ENCODE measurements at regions not wholly inside any gene's neighbourhood (a gene's known extent, or its start where the extent isn't known, plus 50 kb on each side); places are given as distances from the start of the nearest gene placed in this dataset.
"Not testable (repeated sequence)": the region's sequence is repeated elsewhere in the genome, so short reads cannot be mapped to it uniquely, and the experiment has no call there.

DNA sequence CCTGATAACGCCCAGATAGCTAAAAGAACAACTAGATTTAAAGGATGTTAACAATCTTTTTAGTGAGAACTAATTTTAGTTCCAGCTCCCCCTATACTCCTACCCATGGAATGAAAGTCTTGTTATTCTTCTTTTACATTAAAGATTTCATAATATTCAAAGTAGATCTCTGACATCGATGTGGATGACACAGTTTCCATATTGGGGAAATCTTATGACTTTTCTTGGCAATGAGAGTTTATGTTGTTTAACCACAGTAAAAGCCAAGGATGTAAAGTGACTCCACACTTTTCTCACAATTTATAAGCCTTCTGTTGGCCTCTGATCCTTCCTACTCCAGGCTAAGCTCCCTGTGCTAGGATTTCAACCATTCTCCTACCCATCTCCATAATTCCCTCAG lies 332.6 kb upstream of the KCNMB2 start:
- TF ChIP-seq, protein P1, sequence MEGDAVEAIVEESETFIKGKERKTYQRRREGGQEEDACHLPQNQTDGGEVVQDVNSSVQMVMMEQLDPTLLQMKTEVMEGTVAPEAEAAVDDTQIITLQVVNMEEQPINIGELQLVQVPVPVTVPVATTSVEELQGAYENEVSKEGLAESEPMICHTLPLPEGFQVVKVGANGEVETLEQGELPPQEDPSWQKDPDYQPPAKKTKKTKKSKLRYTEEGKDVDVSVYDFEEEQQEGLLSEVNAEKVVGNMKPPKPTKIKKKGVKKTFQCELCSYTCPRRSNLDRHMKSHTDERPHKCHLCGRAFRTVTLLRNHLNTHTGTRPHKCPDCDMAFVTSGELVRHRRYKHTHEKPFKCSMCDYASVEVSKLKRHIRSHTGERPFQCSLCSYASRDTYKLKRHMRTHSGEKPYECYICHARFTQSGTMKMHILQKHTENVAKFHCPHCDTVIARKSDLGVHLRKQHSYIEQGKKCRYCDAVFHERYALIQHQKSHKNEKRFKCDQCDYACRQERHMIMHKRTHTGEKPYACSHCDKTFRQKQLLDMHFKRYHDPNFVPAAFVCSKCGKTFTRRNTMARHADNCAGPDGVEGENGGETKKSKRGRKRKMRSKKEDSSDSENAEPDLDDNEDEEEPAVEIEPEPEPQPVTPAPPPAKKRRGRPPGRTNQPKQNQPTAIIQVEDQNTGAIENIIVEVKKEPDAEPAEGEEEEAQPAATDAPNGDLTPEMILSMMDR (IDR thresholded peaks at IDR 0.05; ENCODE audit: low read depth, low read length): no peak
- no peak overlapping the region for H3K4me3 ChIP-seq (ENCODE audit: low read depth, low read length)

GRCh38 chr3:178205740-178206139 lies 330.5 kb upstream of the KCNMB2 start:
- H3K4me3 ChIP-seq (ENCODE audit: low read depth, low read length): no peak overlapping the region
- TF ChIP-seq, protein P1 (IDR thresholded peaks at IDR 0.05; ENCODE audit: low read depth, low read length): no peak

GRCh38 chr3:178206521-178206920 lies 329.7 kb upstream of the KCNMB2 start:
- TF ChIP-seq, protein P1 (IDR thresholded peaks at IDR 0.05; ENCODE audit: low read depth, low read length): no peak
- no peak overlapping the region for H3K4me3 ChIP-seq (ENCODE audit: low read depth, low read length)

DNA sequence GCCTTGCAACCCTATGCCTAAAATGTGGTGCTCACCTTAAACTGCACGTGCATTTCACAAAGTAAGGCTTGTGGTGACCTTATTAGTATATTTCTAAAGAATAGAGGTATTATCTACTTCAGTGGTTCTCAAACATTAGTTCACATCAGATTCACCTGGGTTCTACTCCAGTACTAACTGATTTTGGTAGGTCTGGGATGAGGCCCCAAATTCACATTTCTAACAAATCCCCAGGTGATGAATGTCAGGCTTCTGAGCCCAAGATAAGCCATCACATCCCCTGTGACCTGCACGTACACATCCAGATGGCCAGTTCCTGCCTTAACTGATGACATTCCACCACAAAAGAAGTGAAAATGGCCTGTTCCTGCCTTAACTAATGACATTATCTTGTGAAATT lies 329.1 kb upstream of the KCNMB2 start:
- not testable (repeated sequence) for H3K4me3 ChIP-seq (ENCODE audit: low read depth, low read length)

DNA sequence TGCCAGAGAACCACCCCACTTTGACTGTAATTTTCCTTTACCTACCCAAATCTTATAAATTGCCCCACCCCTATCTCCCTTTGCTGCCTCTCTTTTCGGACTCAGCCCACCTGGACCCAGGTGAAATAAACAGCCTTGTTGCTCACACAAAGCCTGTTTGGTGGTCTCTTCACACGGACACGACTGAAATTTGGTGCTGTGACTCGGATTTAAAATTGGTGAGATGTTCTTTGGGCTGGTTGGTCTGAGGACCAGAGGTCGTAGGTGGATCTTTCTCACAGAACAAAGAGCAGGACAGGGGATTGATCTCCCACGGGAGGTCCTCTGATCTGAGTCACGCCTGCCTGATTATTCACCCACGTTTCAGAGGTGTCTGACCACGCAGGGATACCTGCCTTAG lies 328.6 kb upstream of the KCNMB2 start:
- not testable (repeated sequence) for H3K4me3 ChIP-seq (ENCODE audit: low read depth, low read length)

DNA sequence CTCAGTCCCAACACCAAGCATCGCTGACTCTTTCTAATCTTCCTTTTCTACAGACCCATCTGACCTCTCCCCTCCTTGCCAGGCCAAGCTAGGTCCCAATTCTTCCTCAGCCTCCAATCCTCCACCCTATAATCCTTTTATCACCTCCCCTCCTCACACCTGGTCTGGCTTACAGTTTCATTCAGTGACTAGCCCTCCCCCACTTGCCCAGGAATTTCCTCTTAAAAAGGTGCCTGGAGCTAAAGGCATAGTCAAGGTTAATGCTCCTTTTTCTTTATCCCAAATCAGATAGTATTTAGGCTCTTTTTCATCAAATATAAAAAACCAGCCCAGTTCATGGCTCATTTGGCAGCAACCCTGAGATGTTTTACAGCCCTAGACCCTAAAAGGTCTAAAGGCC lies 327.1 kb upstream of the KCNMB2 start:
- H3K4me3 ChIP-seq (ENCODE audit: low read depth, low read length): not testable (repeated sequence)

DNA sequence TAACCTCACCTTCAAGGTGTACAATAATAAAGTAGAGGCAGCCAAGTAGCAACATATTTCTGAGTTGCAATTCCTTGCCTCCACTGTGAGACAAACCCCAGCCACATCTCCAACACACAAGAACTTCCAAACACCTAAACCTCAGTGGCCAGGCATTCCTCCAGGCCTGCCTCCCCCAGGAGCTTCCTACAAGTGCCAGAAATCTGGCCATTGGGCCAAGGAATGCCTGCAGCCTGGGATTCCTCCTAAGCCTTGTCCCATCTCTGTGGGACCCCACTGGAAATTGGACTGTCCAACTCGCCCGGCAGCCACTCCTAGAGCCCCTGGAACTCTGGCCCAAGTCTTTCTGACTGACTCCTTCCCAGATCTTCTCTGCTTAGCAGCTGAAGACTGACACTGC lies 326.6 kb upstream of the KCNMB2 start:
- H3K4me3 ChIP-seq (ENCODE audit: low read depth, low read length): not testable (repeated sequence)

- not testable (repeated sequence) for H3K4me3 ChIP-seq (ENCODE audit: low read depth, low read length)
Measured at GRCh38 chr3:178211086-178211485, 325.1 kb upstream of the KCNMB2 start.

GRCh38 chr3:178217479-178217878 lies 318.8 kb upstream of the KCNMB2 start:
- TF ChIP-seq, protein P1 (IDR thresholded peaks at IDR 0.05; ENCODE audit: low read depth, low read length): no peak
- no peak overlapping the region for H3K4me3 ChIP-seq (ENCODE audit: low read depth, low read length)

DNA sequence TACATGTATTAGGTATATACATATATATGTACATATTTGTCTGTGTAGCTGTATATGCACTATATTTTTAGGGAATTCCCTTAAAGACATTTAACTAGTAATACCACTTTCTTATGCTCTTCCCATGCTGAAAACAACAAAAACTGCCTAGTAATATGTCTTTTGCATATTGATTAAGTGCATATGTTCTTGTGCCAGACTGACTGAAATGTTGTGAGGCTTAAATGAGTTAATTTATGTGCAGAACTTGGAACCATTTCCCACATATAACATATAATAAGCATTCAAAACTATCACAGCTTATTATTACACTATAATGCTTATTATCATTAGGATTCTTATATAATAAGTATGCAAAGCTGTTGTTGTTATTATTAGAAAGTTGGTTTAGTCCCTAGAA lies 318.0 kb upstream of the KCNMB2 start:
- H3K4me3 ChIP-seq (ENCODE audit: low read depth, low read length): no peak overlapping the region
- TF ChIP-seq, protein P1 (IDR thresholded peaks at IDR 0.05; ENCODE audit: low read depth, low read length): no peak

GRCh38 chr3:178219661-178220060 lies 316.6 kb upstream of the KCNMB2 start:
- H3K4me3 ChIP-seq (ENCODE audit: low read depth, low read length): not testable (repeated sequence)

All from WI38 (cell line).